CD4-positive, alpha-beta T cell treated with Interleukin-4 for 1 hour (primary cell): ENCODE measurements at regions not wholly inside any gene's neighbourhood (a gene's known extent, or its start where the extent isn't known, plus 50 kb on each side); places are given as distances from the start of the nearest gene placed in this dataset.
"Not testable (repeated sequence)": the region's sequence is repeated elsewhere in the genome, so short reads cannot be mapped to it uniquely, and the experiment has no call there.

Experiments used
- DNase-seq, 2 donors: peaks; one replicate each; pipeline ENCODE4 v3.0.0-alpha.2; 2020 to 2022

GRCh38 chr10:57472823-57473619 lies 794.7 kb downstream of the IPMK start:
- no peak for DNase-seq

GRCh38 chr10:57468894-57469432 lies 798.7 kb downstream of the IPMK start:
- no peak for DNase-seq

DNA sequence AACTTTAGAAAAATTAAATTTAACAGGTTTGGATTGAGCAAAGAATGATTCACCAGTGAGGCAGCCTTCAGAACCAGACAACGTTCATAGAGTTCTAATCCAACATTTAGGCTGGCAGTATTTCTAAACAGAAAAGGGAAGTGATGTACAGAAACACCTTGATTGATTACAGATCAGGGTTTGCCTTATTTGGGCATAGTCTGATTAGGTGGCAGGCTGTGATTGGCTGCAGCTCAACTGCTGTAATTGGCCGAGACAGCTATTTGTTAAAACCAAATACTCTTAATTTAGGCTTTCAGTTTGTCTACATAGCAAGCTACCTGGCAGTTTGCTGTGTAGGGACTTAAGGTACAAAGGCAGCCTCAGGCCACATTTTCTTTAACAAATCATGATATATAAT lies 802.5 kb downstream of the IPMK start:
- DNase-seq: no peak

GRCh38 chr10:57460540-57460939 lies 807.2 kb downstream of the IPMK start:
- DNase-seq: no peak

GRCh38 chr10:57457972-57458512 lies 809.7 kb downstream of the IPMK start:
- no peak for DNase-seq

DNA sequence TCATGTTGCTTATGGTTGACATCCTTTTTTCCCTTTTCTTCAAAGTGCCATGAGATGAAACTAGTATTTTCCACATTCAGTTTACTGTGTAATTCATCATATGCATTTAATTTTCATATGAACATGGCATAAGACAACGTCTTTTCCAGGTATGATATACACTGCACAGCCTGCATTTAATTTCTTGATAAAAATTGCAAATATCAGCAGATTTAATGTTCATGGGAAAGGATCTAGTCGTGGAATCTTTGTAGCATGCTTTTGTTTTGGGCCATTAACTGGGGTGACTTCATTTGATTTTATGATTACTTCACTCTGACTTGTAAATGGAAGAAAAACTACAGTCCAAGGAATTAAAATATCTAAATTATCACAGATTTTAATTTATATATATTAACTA lies 837.3 kb downstream of the IPMK start:
- DNase-seq: no peak

DNA sequence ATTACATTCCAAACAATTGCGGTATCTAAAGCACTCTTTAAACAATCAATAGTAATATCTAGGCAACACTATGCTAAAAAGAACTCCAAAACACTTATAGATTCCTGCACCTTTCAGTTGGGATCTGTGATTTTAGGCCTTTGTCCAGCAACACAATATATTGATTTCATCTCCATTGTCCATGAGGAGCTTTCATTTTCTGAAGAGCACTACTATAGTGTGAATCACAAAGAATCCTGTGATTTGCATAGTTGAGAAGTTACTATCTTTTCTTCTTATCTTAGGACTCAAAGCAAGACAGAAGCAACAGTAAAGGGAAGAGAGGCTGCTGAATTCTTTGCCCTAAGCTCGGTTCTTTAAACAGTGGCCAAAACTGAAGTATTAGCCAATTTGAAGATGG lies 846.8 kb downstream of the IPMK start:
- no peak for DNase-seq

DNA sequence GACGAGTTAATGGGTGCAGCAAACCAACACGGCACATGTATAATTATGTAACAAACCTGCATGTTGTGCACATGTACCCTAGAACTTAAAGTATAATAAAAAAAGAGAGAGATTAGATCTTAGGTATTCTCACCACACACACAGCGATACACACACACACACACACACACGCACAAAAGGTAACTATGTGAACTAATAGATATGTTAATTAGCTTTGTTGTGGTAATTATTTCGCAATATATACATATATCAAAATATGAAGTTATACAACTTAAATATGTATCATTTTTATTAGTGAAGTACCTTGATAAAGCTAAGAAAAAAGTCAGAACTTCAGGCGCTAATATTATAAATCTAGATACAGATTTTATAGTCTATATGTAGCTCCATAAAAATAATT lies 849.2 kb downstream of the IPMK start:
- no peak for DNase-seq

DNA sequence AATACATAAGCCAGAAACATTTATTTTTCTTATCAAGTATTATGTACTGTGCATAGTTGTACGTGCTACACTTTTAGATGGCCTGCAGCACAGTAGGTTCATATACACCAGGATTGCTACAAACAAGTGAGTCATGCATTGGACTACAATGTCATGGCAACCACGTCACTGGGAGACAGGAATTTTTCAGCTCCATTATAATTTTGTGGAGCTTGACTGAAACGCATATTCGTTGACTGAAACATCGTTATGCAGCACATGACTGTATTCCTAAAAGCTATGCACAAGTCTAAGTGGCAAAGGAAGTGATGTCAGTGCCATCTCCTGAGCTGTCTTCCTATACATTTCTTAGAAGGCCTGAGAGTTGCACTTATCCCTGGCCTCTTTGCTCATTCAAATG lies 871.8 kb downstream of the IPMK start:
- no peak for DNase-seq

DNA sequence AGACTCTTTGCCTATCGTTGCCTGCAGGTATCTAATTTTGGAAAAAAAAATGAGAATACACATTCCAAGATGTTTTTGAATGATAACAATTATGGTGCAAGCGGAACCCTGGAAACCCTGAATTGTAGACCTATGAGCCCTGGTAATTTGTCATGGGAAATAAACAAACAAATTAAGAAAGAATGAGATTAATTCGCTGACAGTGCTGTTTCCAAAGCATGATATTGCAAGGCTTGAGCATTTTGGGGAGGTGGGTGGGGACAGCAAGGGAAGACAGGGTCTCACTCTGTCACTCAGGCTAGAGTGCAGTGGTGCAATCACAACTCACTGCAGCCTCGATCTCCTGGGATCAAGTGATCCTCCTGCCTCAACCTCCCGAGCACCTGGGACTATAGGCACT lies 900.3 kb downstream of the IPMK start:
- DNase-seq: no peak

DNA sequence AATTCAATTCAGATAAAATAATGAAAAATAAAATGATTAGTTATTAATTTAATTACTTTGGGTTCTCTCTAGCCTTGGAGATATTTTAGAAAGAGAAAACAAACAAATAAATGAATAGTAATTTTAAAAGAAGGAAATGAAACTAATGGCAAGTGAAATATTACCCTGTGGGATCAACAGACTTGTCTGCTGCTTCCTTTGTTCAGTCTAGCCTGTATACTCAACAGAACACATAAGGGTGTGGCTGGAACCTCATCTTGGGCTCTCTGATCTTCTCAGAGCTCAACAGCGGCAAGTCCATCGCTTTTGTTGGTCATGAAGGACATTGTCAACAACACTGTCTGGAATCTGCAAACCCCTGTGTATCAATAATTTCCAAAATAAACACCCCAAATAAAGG lies 904.9 kb downstream of the IPMK start:
- no peak for DNase-seq

DNA sequence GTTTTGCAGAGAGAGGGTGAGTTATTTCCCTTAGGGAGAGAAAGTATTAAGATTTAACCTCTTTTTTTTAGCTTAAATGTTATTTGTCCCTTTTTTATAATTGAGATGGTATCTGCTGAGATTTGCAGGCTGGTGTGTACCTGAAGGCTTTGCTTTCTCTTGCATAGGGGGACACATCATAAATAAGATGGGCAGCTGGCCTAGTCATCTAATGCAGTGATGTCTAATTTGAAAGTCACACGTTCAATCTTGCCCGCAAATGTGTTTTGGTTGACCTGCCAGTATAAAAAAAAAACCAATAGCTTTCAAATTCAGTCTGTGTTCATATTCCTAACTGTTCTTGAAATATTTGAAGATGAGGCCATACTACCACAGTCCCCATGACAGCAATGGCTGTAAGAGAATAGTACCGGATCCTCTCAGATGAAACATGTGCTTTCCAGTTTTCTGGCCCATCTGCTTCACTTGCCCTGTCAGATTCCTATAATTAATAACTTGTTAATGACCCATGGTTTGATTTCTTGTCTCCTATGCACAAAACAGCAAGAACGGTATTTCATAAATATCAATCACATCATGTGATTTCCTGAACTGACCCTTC lies 914.2 kb downstream of the IPMK start:
- DNase-seq: no peak

DNA sequence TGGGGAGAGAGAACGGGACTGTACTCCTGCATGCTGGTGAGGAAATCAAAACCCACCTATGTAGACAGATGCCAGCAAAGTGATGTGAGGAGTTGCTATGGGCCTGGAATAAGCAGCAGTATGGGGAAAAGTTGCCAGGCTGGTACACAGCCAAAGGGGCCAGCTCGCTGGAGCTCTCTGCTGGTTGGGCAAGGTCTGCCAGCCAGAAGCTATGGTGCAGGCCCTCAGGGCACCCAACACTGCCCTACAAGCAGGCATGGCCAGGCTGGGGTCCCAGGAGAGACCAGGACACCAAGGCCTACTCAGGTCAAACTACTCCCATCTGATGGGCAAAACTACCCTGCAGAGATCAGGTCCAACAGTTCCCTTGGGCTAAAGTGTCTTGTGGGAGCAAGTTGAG lies 916.6 kb downstream of the IPMK start:
- no peak for DNase-seq

DNA sequence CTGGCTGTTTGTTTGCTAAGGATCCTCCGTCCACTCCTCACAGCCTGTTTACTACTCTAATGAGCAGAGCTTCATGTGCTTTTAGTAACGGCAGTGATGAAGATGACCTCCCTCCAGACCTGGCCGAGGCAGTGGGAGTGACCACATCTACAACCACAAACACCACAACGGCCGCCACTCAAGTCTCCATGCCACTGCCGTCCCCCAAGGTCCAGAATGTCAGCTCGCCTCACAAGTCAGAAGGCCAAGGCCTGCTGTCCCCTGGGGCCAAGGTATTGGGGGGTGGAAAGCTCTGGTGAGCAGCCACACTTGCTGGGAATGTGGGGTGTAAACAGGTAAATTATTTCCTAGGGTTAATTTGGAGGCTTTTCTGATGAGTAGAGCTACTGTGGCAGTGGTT lies 926.4 kb downstream of the IPMK start:
- DNase-seq: no peak

DNA sequence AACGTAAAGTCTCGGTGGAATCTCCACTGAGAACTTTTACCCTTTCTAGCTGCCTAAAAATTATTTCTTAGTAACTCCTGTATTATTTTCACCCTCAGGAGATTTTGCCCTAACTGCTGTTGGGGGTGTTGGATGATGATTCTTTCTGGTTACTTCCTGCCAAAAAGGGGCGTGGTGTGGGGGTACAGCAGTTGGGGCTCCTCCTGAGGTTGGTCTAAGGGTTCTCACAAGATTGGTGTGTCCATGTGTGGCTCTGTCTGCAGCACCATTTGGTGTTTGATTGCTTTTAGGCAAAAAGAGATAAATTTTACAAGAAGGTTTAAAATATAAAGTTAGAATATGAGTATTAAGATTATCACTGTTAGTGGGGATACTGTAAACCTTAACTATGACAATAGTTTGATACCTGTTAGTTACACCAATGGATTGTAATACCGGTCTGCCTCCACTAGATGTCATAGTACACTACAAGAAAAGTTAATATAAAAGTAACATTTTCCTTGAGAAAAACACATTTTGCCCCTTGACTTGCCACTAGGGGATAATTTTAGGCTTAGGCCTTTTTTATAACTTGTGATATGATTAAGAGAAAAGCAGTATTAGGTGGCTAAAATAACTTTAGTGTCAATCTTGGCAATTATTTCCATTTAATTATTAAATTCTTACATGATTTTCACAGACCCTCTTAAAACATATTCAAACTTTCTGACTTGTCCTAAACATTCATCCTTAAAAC lies 928.7 kb downstream of the IPMK start:
- peak in 1 of 2 donors; percentile 10 for DNase-seq

DNA sequence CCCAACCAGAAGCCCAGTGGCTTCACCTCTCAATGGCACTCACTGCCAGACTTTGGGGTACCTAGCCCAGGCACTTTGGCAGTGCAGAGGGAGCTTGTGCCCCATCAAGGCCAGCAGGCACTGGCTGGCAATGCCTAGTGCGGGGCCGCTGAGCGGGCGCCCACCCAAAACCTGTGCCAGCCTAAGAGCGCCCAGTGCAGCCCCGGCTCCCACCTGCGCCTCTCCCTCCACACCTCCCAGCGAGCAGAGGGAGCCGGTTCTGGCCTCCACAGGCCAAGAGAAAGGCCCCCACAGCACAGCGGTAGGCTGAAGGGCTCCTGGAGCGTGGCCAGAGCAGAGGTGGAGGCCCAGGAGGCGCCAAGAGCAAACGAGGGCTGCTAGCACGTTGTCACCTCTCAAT lies 930.8 kb downstream of the IPMK start:
- DNase-seq: no peak

DNA sequence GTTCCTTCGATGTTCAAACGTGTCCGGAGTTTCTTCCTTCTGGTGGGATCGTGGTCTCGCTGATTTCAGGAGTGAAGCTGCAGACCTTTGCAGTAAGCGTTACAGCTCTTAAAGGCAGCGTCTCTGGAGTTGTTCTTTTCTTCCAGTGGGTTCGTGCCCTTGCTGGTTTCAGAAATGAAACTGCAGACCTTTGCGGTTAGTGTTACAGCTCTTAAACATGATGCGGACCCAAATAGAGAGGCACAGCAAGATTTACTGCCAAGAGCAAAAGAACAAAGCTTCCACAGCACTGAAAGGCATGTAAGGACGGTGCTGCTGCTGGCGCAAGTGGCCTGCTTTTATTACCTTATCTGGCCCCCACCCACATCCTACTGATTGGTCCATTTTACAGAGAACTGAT lies 931.4 kb downstream of the IPMK start:
- DNase-seq: no peak

- no peak for DNase-seq
Observed at GRCh38 chr10:57334523-57334922, 933.2 kb downstream of the IPMK start.

DNA sequence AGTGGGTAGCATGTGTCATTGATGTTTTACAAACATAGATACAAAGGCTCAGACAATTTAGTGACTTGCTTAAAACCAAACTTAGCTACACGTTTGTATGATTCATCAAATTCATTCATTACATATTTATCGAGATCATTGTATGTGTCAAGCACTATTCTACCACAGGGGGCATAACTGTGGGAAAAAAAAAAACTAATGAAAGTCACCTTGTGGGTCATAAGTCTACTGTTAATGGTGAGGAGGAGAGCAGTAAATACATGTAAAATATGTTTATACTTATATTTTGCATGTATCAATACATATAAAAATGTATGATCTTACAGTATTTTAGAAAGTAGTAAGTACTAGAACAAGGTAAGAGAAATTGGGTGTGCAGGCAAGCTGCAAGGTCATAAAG lies 933.8 kb downstream of the IPMK start:
- no peak for DNase-seq

- not testable (repeated sequence) for DNase-seq
Observed at GRCh38 chr10:57321400-57321854, 946.3 kb downstream of the IPMK start.

DNA sequence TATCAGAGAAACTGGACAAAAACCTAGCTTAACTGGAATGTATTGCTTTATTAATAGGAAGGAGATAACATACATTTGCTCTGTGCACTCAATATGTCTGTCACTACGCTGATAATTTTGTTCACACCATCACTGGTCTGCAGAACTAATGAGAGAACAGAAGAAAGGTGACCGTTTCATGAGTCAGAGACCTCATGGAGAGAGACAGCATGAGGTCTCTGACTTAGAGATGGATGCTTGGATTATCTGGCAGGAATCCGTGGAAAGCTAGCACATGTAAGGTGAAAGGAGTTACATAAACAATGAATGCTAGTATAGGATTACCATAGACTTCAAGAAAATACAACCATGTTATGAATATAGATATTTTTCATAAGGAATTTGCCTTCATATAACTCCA lies 947.3 kb downstream of the IPMK start:
- DNase-seq: no peak

DNA sequence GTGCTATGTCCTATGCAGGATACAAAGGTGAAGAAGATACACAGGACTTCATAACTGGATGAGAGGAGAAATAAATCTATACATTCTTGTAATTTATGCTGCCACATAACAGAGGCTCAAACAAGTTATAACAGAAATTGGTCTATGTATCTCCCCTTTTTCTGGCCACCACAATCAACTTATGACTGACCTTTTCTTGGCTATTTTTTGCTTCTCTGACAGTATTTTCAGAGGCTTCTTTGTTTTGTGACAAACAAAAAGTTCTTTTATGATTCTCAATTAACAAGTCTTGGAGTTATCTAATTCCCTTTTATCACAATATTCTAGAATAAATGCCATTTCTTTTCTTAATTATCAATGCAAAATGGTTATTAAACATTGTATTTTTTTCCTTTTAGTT lies 953.0 kb upstream of the ZWINT start:
- no peak for DNase-seq

- no peak for DNase-seq
Observed at GRCh38 chr10:57303566-57303965, 942.5 kb upstream of the ZWINT start.

DNA sequence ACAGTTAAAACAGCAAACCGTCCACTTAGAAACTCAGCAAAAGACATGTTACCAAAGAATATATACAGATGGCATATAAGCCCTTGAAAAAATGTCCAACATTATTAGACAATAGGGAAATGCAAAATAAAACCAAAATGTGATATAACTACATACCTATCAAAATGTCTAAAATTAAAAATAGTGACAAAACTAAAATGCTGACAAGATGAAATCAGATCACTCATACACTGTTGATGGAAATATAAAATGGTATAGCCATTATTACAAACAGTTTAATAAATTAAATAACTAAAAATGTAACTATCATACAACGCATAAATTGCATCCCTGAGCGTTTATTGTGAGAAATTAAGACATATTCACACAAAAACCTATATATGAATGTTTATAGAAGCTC lies 939.7 kb upstream of the ZWINT start:
- DNase-seq: no peak
